Right lobe of liver (tissue), 6 donors: ENCODE measurements at regions not wholly inside any gene's neighbourhood (a gene's known extent, or its start where the extent isn't known, plus 50 kb on each side); places are given as distances from the start of the nearest gene placed in this dataset.

Experiments used
- ATAC-seq, 4 donors: fragments of 200-7000 bp; cut with Tn5 transposase; one replicate each; pipeline ENCODE4 v1.9.1; 2020; ENCODE audit warnings: mild to moderate bottlenecking in 4 of 4, moderate library complexity in 4 of 4
- DNase-seq, 3 donors: peaks; one replicate each; pipeline ENCODE4 v3.0.0-alpha.2; 2020
- H3K27ac ChIP-seq, 3 donors: fragments of 200-600 bp; one replicate each; pipeline ENCODE4 v1.8.0; 2022
- H3K27me3 ChIP-seq, 2 donors: fragments of 200-600 bp; one replicate each; pipeline ENCODE4 v1.8.0; 2022
- H3K36me3 ChIP-seq, 4 donors: fragments of 200-600 bp; sonication (generic) in 1 of 4; one replicate each; pipeline versions ENCODE4 v1.5.1 to v1.8.0; 2017 to 2022; ENCODE audit warnings: control low read depth in 1 of 4
- H3K4me1 ChIP-seq, 4 donors: fragments of 200-600 bp; sonication (generic) in 1 of 4; one replicate each; pipeline versions ENCODE4 v1.5.1 to v1.8.0; 2017 to 2022; ENCODE audit warnings: control low read depth in 1 of 4
- H3K4me3 ChIP-seq, 3 donors: fragments of 200-600 bp; one replicate each; pipeline ENCODE4 v1.8.0; 2022
- H3K9me3 ChIP-seq, 4 donors: fragments of 200-600 bp; sonication (generic) in 1 of 4; one replicate each; pipeline versions ENCODE4 v1.5.1 to v1.8.0; 2017 to 2022; ENCODE audit warnings: control low read depth in 1 of 4
- CTCF ChIP-seq, 4 donors: fragments of 200-600 bp in 3 of 4; fragments of 450-650 bp in 1 of 4; IDR thresholded peaks; one replicate each; pipeline versions ENCODE4 v1.5.1 to v1.8.0; 2016 to 2022; ENCODE audit warnings: antibody characterized with exemption in 4 of 4, mild to moderate bottlenecking in 2 of 4
- POLR2A ChIP-seq: fragments of 450-650 bp; IDR thresholded peaks from one replicate; pipeline ENCODE4 v1.6.1; 2017; ENCODE audit warnings: antibody characterized with exemption, mild to moderate bottlenecking
- WGBS: methylation state at CpG from one replicate; pipeline ENCODE4 v1.1.6; 2018; ENCODE audit warnings: low coverage, low lambda C conversion rate; ENCODE audit not compliant: insufficient coverage; ENCODE audit errors: missing lambda C conversion rate; 5-methylcytosine and 5-hydroxymethylcytosine counted together
- intact Hi-C, 2 donors: fragments of 100-400 bp; cut with DNase I; formaldehyde crosslinking; loops; one replicate each; pipeline versions ENCODE4 v1.11.2 to v1.14.1; 2022
- donor health status: DM: no; HTN: yes; CAD: no.
- donor health status: DM: no; HTN: no; CAD: no.
- donor health status: DM: no; HTN: no; CAD: no.
- donor health status: DM: no; HTN: yes; CAD: no.
- donor health status: DM: no; HTN: yes; CAD: no.

DNA sequence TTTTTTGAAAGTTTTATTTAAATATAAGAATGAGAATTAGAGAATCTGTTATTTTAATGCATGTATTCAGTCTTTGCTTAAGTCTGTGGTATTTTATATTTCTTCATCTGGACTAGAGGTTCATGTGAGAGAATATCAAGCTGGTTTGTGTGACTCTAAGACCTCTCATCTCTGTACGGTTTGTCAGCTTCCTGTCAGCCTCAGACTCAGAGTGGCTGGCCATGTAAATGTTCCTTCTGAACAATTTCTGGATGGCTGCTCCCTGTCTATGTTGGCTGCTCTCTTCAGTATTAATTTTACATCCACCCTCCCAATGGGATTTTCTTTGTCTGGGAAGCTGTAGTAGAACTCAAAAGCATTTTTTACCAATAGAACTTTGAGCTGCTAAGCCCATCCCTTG is 225.3 kb upstream of the THUMPD2 start:
- Histone ChIP-seq H3K36me3 (no peaks in the 10 kb centered on the region), H3K27ac (no peak overlapping the region), H3K27me3 (no peaks in the 10 kb centered on the region), H3K4me3 (no peak overlapping the region), H3K4me1 (no peaks in the 10 kb centered on the region), H3K9me3 (no peaks in the 10 kb centered on the region)
- TF ChIP-seq POLR2A (no peak), CTCF (IDR thresholded peaks at IDR 0.05) (no peak)
- ATAC-seq (no peak), DNase-seq (no peak)
- WGBS: 22% methylated on average over 1 of the region's 1 CpG
- intact Hi-C loops: no loop called here

GRCh38 chr2:40002339-40002738 is 223.3 kb upstream of the THUMPD2 start:
- no peaks in the 10 kb centered on the region for H3K4me1 ChIP-seq
- intact Hi-C loops: no loop called here
- no peak for DNase-seq
- H3K36me3 ChIP-seq: no peaks in the 10 kb centered on the region
- no peaks in the 10 kb centered on the region for H3K9me3 ChIP-seq
- H3K27me3 ChIP-seq: no peaks in the 10 kb centered on the region
- WGBS: 60% methylated on average over 3 of the region's 3 CpGs
- ATAC-seq: no peak
- no peak overlapping the region for H3K27ac ChIP-seq
- TF ChIP-seq CTCF (IDR thresholded peaks at IDR 0.05) (no peak), POLR2A (no peak)
- no peak overlapping the region for H3K4me3 ChIP-seq

DNA sequence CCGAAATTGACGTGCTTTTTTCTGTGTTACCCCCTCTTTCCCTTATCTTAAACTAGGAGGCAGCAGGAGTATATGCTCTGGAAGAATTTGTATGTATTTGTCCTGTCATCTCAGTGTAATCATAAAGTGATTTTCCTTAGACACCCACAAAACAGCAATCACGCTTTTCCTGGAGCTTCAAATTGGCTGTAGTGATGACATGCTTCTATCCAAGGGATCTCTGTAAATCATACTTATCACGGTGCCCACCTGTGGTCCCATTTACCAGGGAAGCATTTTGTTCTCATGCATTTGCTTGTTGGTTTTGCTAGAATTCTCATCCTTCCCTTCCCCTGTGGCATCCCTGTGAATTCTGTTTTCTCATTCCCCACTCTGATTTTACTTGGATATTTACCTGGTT is 220.8 kb upstream of the THUMPD2 start:
- no peaks in the 10 kb centered on the region for H3K9me3 ChIP-seq
- H3K4me3 ChIP-seq: no peak overlapping the region
- no peak overlapping the region for H3K27ac ChIP-seq
- H3K4me1 ChIP-seq: no peaks in the 10 kb centered on the region
- intact Hi-C loops: no loop called here
- no peak for ATAC-seq
- no peaks in the 10 kb centered on the region for H3K36me3 ChIP-seq
- no peak for TF ChIP-seq CTCF (IDR thresholded peaks at IDR 0.05)
- no peak for TF ChIP-seq POLR2A
- WGBS: 36% methylated on average over 4 of the region's 4 CpGs
- no peaks in the 10 kb centered on the region for H3K27me3 ChIP-seq
- no peak for DNase-seq

- no peak for DNase-seq
- intact Hi-C loops: no loop called here
- WGBS: 74% methylated on average over 2 of the region's 2 CpGs
These were observed 219.6 kb upstream of the THUMPD2 start for GRCh38 chr2:39998617-39999016.

More at GRCh38 chr2:39998617-39999016, 219.6 kb upstream of the THUMPD2 start:
- TF ChIP-seq CTCF (IDR thresholded peaks at IDR 0.05) (no peak), POLR2A (no peak)
- no peak for ATAC-seq
- Histone ChIP-seq H3K27me3 (no peaks in the 10 kb centered on the region), H3K4me3 (no peak overlapping the region), H3K36me3 (no peaks in the 10 kb centered on the region), H3K27ac (no peak overlapping the region), H3K9me3 (no peaks in the 10 kb centered on the region), H3K4me1 (no peaks in the 10 kb centered on the region)
